DND-41 (cell line): ENCODE measurements at regions not wholly inside any gene's neighbourhood (a gene's known extent, or its start where the extent isn't known, plus 50 kb on each side); places are given as distances from the start of the nearest gene placed in this dataset.

Experiments used
- CTCF ChIP-seq: IDR thresholded peaks from 2 replicates; pipeline ENCODE4 v1.5.1; 2012; ENCODE audit warnings: borderline replicate concordance, low read length, moderate library complexity, mild to moderate bottlenecking; ENCODE audit not compliant: poor library complexity, severe bottlenecking; ENCODE audit errors: extremely low read depth
- EZH2 ChIP-seq: IDR thresholded peaks from 3 replicates; pipeline ENCODE4 v1.6.1; 2012; ENCODE audit warnings: borderline replicate concordance, low read depth, mild to moderate bottlenecking, moderate library complexity, low read length, inconsistent platforms; ENCODE audit not compliant: severe bottlenecking

GRCh38 chr12:114917307-114917706 lies 233.3 kb upstream of the TBX3 start:
- TF ChIP-seq CTCF (no peak), EZH2 (no peak)
